ENCODE measurements at regions not wholly inside any gene's neighbourhood (a gene's known extent, or its start where the extent isn't known, plus 50 kb on each side); places are given as distances from the start of the nearest gene placed in this dataset.

GRCh38 chrX:39854772-39855747 is 242.7 kb downstream of the BCOR start:
- TF ChIP-seq CTCF (optimal IDR thresholded peaks at IDR 0.05 in 1 of 3, IDR thresholded peaks at IDR 0.05 in 1 of 3, conservative IDR thresholded peaks at IDR 0.05 in 1 of 3; ENCODE audit: extremely low read depth in 1 of 3, insufficient read depth in 2 of 3, low read length in 3 of 3): no peak
- TF ChIP-seq EZH2 (IDR thresholded peaks at IDR 0.05; ENCODE audit: low read length): no peak

Measured in keratinocyte (primary cell).